Activated naive CD8-positive, alpha-beta T cell treated with anti-CD3 and anti-CD28 coated beads for 36 hours (primary cell): ENCODE measurements at regions not wholly inside any gene's neighbourhood (a gene's known extent, or its start where the extent isn't known, plus 50 kb on each side); places are given as distances from the start of the nearest gene placed in this dataset.
"Not testable (repeated sequence)": the region's sequence is repeated elsewhere in the genome, so short reads cannot be mapped to it uniquely, and the experiment has no call there.

Experiments
- DNase-seq: peaks from one replicate; pipeline ENCODE4 v3.0.0; 2021
- H3K27ac Mint-ChIP-seq: one replicate; pipeline ENCODE4 v1.8.0; 2022; ENCODE audit warnings: mild to moderate bottlenecking, moderate library complexity, mixed read lengths
- H3K27me3 Mint-ChIP-seq: one replicate; pipeline ENCODE4 v1.8.0; 2022; ENCODE audit warnings: mild to moderate bottlenecking, mixed read lengths
- H3K36me3 Mint-ChIP-seq: one replicate; pipeline ENCODE4 v1.8.0; 2021; ENCODE audit warnings: mild to moderate bottlenecking, mixed read lengths
- H3K4me1 Mint-ChIP-seq: one replicate; pipeline ENCODE4 v1.8.0; 2021; ENCODE audit warnings: mixed read lengths
- H3K4me3 Mint-ChIP-seq: one replicate; pipeline ENCODE4 v1.8.0; 2022; ENCODE audit warnings: mild to moderate bottlenecking, moderate library complexity, mixed read lengths
- H3K9me3 Mint-ChIP-seq: one replicate; pipeline ENCODE4 v1.8.0; 2022; ENCODE audit warnings: mixed read lengths

DNA sequence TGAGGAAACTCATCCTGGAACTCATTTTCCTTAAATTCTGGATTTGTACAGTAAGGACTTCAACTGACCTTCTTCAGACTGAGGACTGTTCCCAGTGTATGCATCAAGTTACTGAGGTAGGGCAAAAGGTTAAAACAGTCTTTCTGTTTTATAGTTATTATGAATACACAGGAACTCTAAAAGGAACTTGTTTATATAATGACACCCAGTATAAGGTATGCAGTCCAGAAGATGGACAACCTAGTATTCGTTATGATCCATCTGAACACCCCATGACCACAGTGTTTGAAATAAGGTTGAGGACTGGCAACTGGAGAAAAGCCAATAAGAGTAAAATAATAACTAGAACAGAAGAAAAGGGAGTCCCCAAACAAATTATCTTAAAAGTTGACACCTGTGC lies 779.9 kb upstream of the TMEM132C start:
- H3K4me1 Mint-ChIP-seq = no peaks in the 10 kb centered on the region
- H3K27me3 Mint-ChIP-seq = no peaks in the 10 kb centered on the region
- peaks cover 4% of the 10 kb centered on the region for H3K9me3 Mint-ChIP-seq
- H3K36me3 Mint-ChIP-seq = no peaks in the 10 kb centered on the region
- no peak overlapping the region for H3K4me3 Mint-ChIP-seq
- DNase-seq = no peak
- H3K27ac Mint-ChIP-seq = no peak overlapping the region

DNA sequence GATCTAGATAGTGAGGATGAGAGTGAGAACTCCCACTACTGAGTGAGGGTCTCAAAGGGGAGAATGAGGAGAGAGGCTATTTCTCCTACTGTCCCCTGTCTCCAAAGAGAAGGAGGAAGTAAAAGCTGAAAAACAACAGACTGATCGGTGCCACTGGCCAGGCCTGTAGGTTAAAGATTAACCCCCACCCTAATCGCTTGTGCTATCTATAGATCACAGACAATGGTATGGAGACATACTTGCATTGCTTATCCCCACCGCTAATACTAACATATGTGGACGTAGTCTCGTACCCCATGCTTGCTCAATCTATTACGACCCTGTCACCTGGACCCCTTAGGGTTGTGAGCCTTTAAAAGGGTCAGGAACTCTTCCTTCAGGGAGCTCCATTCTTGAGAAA lies 777.9 kb upstream of the TMEM132C start:
- Mint-ChIP-seq H3K4me1 (no peaks in the 10 kb centered on the region), H3K27me3 (no peaks in the 10 kb centered on the region), H3K4me3 (no peak overlapping the region), H3K27ac (no peak overlapping the region), H3K36me3 (no peaks in the 10 kb centered on the region), H3K9me3 (peaks cover 6% of the 10 kb centered on the region)
- DNase-seq = no peak

DNA sequence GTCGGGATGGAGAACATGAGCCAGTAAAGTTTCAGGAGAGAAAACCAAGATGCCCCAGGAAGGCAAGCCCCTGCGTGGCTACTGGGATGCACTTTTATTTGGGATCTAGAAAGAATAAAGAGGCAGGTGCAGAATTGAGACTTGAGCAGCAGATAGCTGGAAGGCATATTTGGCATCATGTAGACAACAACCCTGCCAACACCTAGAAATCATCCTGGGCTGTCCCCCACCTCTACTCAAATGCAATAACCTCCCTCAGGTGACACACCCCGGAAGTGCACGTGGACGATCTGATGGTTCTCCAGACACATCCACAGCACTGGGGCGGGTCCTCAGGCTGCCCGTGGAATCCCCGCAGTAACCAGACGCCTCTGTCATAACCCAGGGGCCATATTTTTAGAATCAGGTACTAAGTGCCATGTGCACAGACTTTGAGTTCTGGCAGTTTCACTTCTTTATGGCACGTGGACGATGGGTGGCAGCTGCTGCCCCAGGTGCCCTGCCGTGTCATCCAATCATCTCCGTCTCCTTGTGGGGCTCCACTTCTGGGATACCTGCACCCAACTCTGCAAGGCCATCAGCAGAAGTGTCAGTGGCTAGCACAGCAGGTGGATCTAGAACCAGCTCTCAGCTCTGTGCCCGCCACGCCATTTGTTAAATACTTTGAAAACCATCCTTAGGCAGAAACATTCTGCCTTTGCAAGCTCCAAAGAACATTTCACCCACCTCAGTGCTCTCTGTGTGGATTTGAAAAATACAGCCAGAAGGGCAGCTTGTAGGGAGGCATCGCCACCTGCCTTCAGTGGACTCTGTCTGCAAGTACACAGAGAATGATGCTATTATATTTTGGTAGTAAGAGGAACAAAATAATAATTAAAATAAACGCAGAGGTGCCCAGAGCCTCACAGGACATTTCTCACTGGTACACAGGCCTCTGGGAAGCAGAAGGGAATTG lies 771.7 kb upstream of the TMEM132C start:
- H3K36me3 Mint-ChIP-seq = no peaks in the 10 kb centered on the region
- H3K27me3 Mint-ChIP-seq = no peaks in the 10 kb centered on the region
- H3K9me3 Mint-ChIP-seq = peaks cover 6% of the 10 kb centered on the region
- H3K27ac Mint-ChIP-seq = peak overlapping the region; percentile 19
- DNase-seq = no peak
- H3K4me3 Mint-ChIP-seq = no peak overlapping the region
- no peaks in the 10 kb centered on the region for H3K4me1 Mint-ChIP-seq

DNA sequence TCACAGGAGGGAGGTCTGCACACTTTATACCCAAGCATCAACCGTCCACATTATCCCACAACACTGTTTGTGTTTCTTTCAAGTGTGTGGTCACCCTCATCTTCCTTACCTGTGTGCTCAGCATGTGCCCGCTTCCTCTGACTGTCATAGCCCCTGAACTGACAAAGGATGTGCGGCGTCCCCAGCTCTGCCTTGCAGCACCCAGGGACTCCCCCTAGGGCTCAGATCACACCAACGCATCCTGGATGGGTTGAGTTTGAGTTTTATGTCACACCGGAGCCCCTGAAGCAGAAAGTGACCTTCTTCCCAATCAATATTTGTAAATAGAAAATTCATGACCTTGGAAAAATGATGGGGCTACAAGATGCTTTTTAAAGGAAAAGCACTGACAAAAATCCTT lies 770.7 kb upstream of the TMEM132C start:
- H3K9me3 Mint-ChIP-seq = peaks cover 4% of the 10 kb centered on the region
- no peaks in the 10 kb centered on the region for H3K27me3 Mint-ChIP-seq
- H3K4me1 Mint-ChIP-seq = no peaks in the 10 kb centered on the region
- H3K4me3 Mint-ChIP-seq = no peak overlapping the region
- H3K27ac Mint-ChIP-seq = no peak overlapping the region
- H3K36me3 Mint-ChIP-seq = no peaks in the 10 kb centered on the region
- DNase-seq = no peak

DNA sequence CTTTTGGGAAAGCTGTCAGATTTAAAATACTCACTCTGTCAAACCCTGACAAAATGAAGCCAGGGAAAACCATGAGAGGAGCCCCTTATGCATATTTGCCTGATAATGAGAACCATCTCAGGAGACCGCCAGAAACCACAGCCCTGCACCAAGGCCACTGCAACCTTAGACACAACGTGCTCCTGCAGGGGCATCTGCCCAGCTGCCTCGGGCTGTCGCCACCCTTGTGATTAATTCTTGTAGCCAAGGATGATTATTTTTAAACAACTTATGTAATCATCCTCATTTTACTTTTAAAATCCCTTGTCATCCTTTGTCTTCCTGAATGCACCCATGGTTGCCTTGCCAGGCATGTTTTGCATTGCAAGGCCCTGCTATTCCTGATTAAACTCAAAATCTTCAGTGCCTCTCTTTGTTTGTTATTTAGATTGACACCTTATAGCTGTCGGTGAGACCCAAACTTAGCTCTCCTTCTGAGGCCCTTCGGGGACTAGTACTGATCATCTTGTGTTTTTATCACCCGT lies 766.4 kb upstream of the TMEM132C start:
- Mint-ChIP-seq H3K4me3 (no peak overlapping the region), H3K27ac (no peak overlapping the region), H3K36me3 (no peaks in the 10 kb centered on the region), H3K4me1 (no peaks in the 10 kb centered on the region), H3K9me3 (no peaks in the 10 kb centered on the region), H3K27me3 (no peaks in the 10 kb centered on the region)
- DNase-seq = no peak

DNA sequence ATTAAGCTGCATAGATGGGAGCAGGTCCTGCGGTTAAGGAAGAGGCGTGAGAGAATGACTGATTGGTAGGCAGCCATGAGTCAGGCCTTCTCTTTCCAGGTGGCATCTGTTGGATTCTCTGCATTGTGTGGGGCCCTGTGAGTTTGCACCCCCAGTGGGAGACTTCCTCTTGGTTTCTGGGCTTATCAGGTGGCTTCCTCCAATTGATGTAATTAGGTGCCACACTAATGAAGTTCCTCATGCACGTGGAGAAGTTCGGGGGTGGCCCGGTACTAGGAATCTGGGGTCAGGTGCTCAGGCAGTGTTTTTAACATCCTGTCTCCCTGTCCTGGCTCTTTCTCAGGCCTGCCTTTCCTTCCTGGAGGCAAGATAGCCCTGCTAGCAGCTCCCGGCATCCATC lies 765.1 kb upstream of the TMEM132C start:
- no peak overlapping the region for H3K4me3 Mint-ChIP-seq
- H3K27me3 Mint-ChIP-seq = no peaks in the 10 kb centered on the region
- H3K4me1 Mint-ChIP-seq = no peaks in the 10 kb centered on the region
- no peaks in the 10 kb centered on the region for H3K9me3 Mint-ChIP-seq
- H3K36me3 Mint-ChIP-seq = no peaks in the 10 kb centered on the region
- no peak overlapping the region for H3K27ac Mint-ChIP-seq
- no peak for DNase-seq

DNA sequence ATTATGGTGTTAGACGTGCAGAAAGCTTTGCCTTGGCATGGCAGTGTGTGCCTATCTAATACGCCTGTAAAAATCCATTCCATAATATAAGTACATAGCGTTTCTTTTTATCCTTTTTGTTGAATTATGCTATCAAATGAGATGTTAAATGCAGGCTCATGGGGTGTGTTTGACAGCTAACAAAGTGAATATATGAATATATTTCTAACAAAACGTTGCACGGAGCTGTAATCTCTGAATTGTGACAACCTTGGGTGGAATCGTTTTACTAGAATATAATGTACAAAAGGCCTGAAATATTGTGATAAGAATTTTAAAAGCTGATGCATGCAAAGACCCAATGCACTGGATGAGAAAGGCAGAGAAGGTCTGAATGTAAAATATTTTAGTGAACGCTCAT lies 763.7 kb upstream of the TMEM132C start:
- Mint-ChIP-seq H3K27ac (no peak overlapping the region), H3K4me1 (no peaks in the 10 kb centered on the region), H3K27me3 (no peaks in the 10 kb centered on the region), H3K9me3 (no peaks in the 10 kb centered on the region), H3K36me3 (no peaks in the 10 kb centered on the region), H3K4me3 (no peak overlapping the region)
- DNase-seq = no peak

DNA sequence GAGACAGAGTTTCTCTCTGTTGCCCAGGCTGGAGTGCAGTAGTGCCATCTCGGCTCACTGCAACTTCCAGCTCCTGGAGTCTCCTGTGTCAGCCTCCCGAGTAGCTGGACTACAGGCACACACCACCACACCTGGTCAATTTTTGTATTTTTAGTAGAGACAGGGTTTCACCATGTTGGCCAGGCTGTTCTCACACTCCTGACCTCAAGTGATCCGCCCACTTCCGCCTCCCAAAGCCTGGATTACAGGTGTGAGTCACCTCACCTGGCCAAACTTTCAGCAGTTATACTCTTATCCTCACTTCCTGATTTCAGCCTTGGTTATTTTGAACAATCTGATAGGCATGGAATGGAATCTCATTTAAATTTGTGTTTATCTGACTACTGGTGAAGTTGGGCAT lies 763.0 kb upstream of the TMEM132C start:
- not testable (repeated sequence) for H3K27ac Mint-ChIP-seq, H3K36me3 Mint-ChIP-seq, H3K27me3 Mint-ChIP-seq, DNase-seq, H3K4me1 Mint-ChIP-seq, H3K4me3 Mint-ChIP-seq, H3K9me3 Mint-ChIP-seq

DNA sequence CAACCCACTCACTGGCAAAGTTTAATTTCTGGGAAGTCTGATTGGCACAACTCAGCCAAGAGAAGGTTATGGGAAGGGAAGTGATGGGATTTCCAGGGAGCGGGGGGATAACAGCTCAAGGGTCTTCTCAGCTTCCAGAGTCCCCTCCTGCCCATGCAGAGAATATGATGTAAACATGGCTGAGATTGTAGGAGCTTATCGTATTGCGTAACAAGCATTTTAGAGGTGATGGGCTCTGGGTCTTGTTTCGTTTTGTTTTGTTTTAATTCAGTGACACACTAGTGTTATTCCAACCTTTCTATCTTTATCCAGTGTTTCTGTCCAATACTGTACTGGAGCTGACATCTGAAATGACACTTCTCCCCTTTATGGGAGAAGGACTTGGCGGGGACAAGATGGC lies 762.1 kb upstream of the TMEM132C start:
- Mint-ChIP-seq H3K4me3 (no peak overlapping the region), H3K9me3 (peaks cover 3% of the 10 kb centered on the region), H3K27ac (no peak overlapping the region), H3K4me1 (no peaks in the 10 kb centered on the region), H3K36me3 (no peaks in the 10 kb centered on the region), H3K27me3 (no peaks in the 10 kb centered on the region)
- DNase-seq = no peak

DNA sequence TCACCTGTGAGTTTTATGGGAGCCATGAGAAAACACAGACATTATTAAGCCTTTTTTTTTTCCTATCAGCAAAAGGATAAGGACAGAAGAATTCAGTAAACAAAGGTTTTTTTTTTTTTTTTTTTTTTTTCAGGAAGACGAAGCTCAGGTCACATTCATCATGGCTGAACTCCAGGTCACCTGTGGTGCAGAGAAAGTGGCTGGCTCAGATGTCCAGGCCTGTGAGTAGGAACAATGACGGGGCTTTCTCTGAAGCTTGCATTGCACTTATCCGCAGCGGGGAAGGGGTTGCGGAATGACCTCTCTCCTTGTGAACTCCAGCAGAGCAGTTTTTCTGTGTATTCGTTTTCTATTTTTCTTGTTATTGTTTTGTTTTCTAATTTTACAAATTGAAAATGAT lies 759.6 kb upstream of the TMEM132C start:
- H3K27ac Mint-ChIP-seq = no peak overlapping the region
- DNase-seq = no peak

DNA sequence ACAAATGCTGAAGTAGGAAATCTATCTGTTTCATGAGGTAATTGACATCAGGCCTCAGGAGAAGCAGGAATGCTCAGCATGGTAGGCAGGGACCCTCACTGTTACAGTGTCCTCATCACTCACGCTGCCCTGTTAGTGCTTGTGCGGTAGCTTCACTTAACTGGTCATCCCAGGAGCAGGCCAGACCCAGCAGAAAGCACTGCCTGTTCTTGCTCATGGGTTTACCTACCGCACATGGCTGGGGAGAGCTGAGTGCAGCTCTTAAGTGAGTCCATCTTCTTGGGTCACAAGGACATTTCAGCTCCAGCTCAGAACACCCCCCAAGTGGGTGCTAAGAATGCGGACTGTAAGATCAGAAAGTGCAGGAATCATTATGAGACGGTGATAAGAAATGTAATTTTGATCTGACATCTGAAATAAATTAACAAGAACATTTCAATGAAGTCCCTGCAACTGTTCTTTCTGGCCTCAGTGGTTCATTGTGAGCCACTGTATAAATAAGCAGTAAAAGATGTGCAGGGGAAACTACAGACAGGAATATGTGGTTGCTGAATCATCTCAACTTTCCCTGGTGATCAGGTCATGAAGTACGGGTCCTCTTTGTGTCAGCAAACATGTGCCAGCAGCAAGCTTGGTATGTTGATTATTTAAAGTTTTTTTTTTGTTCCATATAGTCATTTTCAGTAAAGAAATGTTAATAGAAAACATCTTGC lies 757.7 kb upstream of the TMEM132C start:
- Mint-ChIP-seq H3K4me1 (no peaks in the 10 kb centered on the region), H3K4me3 (no peak overlapping the region)

More for the DNA sequence above, 759.6 kb upstream of the TMEM132C start:
- no peak overlapping the region for H3K4me3 Mint-ChIP-seq
- H3K9me3 Mint-ChIP-seq = peaks cover 6% of the 10 kb centered on the region
- H3K36me3 Mint-ChIP-seq = no peaks in the 10 kb centered on the region
- H3K27me3 Mint-ChIP-seq = no peaks in the 10 kb centered on the region
- no peaks in the 10 kb centered on the region for H3K4me1 Mint-ChIP-seq

DNA sequence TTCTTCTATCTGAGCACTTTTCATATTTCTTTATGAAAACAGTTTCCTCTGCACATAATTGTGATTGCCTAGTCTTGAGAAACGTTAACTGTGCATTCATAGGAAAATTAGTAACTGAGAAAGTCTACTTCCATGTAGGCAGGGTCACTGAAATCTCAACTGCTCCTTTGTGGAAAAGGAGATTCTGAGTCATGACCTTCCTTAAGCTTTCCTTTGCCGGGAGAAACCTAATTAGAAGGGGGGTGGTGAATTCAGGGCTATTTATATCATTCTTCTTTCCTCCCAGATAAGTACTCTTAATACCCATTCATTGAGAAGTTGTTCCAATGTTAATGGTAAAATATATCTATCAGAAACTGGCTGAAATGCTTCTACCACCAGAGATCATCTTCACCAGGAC lies 751.0 kb upstream of the TMEM132C start:
- Mint-ChIP-seq H3K4me3 (no peak overlapping the region), H3K4me1 (no peaks in the 10 kb centered on the region), H3K27me3 (no peaks in the 10 kb centered on the region), H3K9me3 (peaks cover under 1% of the 10 kb centered on the region), H3K27ac (no peak overlapping the region), H3K36me3 (no peaks in the 10 kb centered on the region)
- DNase-seq = no peak

More for the DNA sequence above, 757.7 kb upstream of the TMEM132C start:
- no peak overlapping the region for H3K27ac Mint-ChIP-seq
- H3K36me3 Mint-ChIP-seq = no peaks in the 10 kb centered on the region
- peaks cover 6% of the 10 kb centered on the region for H3K9me3 Mint-ChIP-seq
- DNase-seq = no peak
- no peaks in the 10 kb centered on the region for H3K27me3 Mint-ChIP-seq

DNA sequence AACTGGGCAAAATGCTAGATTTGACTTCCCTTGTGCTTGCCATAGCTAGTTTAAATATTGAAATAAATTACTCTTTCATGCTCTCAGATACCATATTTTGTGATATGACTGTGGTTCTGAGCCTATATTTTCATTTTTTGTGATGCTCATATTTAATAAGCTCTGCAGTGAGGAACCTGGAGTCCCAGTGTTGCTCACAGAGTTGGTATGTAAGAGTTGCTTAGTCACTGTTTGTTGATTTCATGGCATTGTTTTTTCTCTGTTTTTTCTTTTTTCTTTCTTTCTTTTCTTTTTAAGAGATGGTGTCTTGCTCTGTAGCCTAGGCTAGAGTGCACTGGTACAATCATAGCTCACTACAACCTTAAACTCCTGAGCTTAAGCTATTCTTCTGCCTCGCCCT lies 750.5 kb upstream of the TMEM132C start:
- H3K27me3 Mint-ChIP-seq = no peaks in the 10 kb centered on the region
- DNase-seq = no peak
- peaks cover 1% of the 10 kb centered on the region for H3K9me3 Mint-ChIP-seq
- H3K4me1 Mint-ChIP-seq = no peaks in the 10 kb centered on the region
- H3K4me3 Mint-ChIP-seq = no peak overlapping the region
- H3K36me3 Mint-ChIP-seq = no peaks in the 10 kb centered on the region
- H3K27ac Mint-ChIP-seq = no peak overlapping the region

DNA sequence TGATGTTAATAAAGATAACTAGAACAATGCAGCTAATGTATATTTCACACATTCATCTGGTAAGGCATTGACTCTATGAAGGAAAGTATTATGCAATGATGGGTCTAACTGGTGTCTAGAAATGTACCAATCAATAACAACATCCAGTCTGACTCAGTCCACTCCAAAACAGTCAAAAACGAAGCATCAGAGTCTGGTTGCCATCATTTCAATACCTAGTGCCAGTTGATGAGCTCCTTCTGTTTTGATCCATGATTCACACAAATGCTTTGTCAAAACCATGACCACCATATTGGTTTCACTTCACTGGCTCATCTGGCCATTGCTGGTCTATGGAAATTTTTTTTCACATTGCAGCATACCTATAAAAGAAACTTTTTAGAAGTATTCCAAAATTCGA lies 747.2 kb upstream of the TMEM132C start:
- no peak overlapping the region for H3K27ac Mint-ChIP-seq
- no peak for DNase-seq
- H3K4me1 Mint-ChIP-seq = no peaks in the 10 kb centered on the region
- H3K36me3 Mint-ChIP-seq = no peaks in the 10 kb centered on the region
- H3K4me3 Mint-ChIP-seq = no peak overlapping the region
- H3K9me3 Mint-ChIP-seq = peaks cover 1% of the 10 kb centered on the region
- H3K27me3 Mint-ChIP-seq = no peaks in the 10 kb centered on the region

DNA sequence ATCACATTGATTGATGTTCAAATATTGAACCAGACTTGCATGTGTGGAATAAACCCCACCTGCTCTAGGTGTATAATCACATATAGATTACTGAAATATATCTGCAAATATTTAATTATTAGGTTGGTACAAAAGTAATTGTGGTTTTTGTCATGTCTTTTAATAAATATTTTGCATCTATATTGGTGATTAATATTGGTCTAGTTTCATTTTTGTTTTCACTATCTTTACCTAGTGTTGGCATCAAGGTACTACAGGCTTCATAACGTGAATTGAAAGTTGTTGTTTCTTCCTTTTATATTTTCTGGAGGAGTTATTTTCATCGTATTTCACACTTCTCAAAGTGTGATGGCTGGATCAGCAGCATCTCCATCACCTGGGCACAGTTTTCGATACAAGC lies 740.0 kb upstream of the TMEM132C start:
- Mint-ChIP-seq H3K9me3 (no peaks in the 10 kb centered on the region), H3K4me3 (no peak overlapping the region), H3K4me1 (no peaks in the 10 kb centered on the region)

More for the DNA sequence above, 740.0 kb upstream of the TMEM132C start:
- peaks cover 3% of the 10 kb centered on the region for H3K27me3 Mint-ChIP-seq
- no peaks in the 10 kb centered on the region for H3K36me3 Mint-ChIP-seq
- no peak overlapping the region for H3K27ac Mint-ChIP-seq
- no peak for DNase-seq
